Sigmoid colon (tissue), 6 donors: ENCODE measurements at regions not wholly inside any gene's neighbourhood (a gene's known extent, or its start where the extent isn't known, plus 50 kb on each side); places are given as distances from the start of the nearest gene placed in this dataset.

Source experiments
- DNase-seq: peaks from one replicate; pipeline ENCODE4 v3.0.0-alpha.2; 2019
- H3K27ac ChIP-seq, 4 donors: fragments of 200-600 bp; sonication (generic); one replicate each; pipeline ENCODE4 v1.5.1; 2016 to 2019; ENCODE audit warnings: mild to moderate bottlenecking in 1 of 4
- H3K27me3 ChIP-seq, 3 donors: fragments of 200-600 bp; sonication (generic); one replicate each; pipeline ENCODE4 v1.5.1; 2019; ENCODE audit warnings: mild to moderate bottlenecking in 1 of 3
- H3K36me3 ChIP-seq, 4 donors: fragments of 200-600 bp; sonication (generic); one replicate each; pipeline ENCODE4 v1.5.1; 2016 to 2019
- H3K4me1 ChIP-seq, 4 donors: fragments of 200-600 bp; sonication (generic); one replicate each; pipeline ENCODE4 v1.5.1; 2017 to 2019
- H3K4me3 ChIP-seq, 4 donors: fragments of 200-600 bp; sonication (generic); one replicate each; pipeline ENCODE4 v1.5.1; 2017 to 2019; ENCODE audit warnings: mild to moderate bottlenecking in 2 of 4, moderate library complexity in 1 of 4
- H3K9me3 ChIP-seq, 4 donors: fragments of 200-600 bp in 3 of 4; sonication (generic) in 3 of 4; one replicate each; pipeline versions ENCODE4 v1.5.1 to v1.6.1; 2013 to 2019
- CTCF ChIP-seq, 4 experiments: fragments of 450-650 bp in 3 of 4; fragments of 200-600 bp in 1 of 4; IDR thresholded peaks; one replicate each; pipeline ENCODE4 v1.5.1; 2016 to 2019; ENCODE audit warnings: antibody characterized with exemption in 4 of 4, mild to moderate bottlenecking in 3 of 4, moderate library complexity in 2 of 4
- EP300 ChIP-seq, 4 donors: sonication (generic); formaldehyde crosslinking; IDR thresholded peaks; one replicate each; pipeline ENCODE4 v1.6.1; 2017; ENCODE audit warnings: antibody characterized with exemption in 4 of 4
- POLR2A ChIP-seq, 2 donors: fragments of 450-650 bp; IDR thresholded peaks; one replicate each; pipeline ENCODE4 v1.6.1; 2016; ENCODE audit warnings: antibody characterized with exemption in 2 of 2, mild to moderate bottlenecking in 2 of 2, moderate library complexity in 2 of 2
- POLR2AphosphoS5 ChIP-seq, 4 donors: sonication (generic); formaldehyde crosslinking; IDR thresholded peaks; one replicate each; pipeline ENCODE4 v1.6.1; 2017; ENCODE audit warnings: antibody characterized with exemption in 4 of 4
- WGBS, 2 donors: extraction: QIAGEN DNeasy Blood & Tissue Kit; methylation state at CpG; one replicate each; pipeline ENCODE4 v1.1.7; 2013; 5-methylcytosine and 5-hydroxymethylcytosine counted together
- intact Hi-C: fragments of 100-400 bp; cut with DNase I; formaldehyde crosslinking; loops from one replicate; pipeline ENCODE4 v1.15.1; 2023
- small RNA-seq, 3 donors: library from RNA; depleted of rRNA; stranded (forward); fragments of <200 nt; gene quantifications; one replicate each; pipeline ENCODE3, GENCODE V24; 2016
- donor health status: healthy with polysubstance abuse.
- donor health status: healthy.

- no peaks in the 10 kb centered on the region for H3K27me3 ChIP-seq
- 76 to 79% methylated on average over 9 of the region's 9 CpGs for WGBS, 2 donors
- H3K36me3 ChIP-seq, result no peaks in the 10 kb centered on the region
- H3K9me3 ChIP-seq, result no peaks in the 10 kb centered on the region
- H3K4me3 ChIP-seq, result no peak overlapping the region
- intact Hi-C loops, result no loop called here
- DNase-seq, result no peak
- H3K27ac ChIP-seq, result no peak overlapping the region
- H3K4me1 ChIP-seq, result no peaks in the 10 kb centered on the region
- no peak for TF ChIP-seq POLR2A (IDR thresholded peaks at IDR 0.05)
- no peak for TF ChIP-seq EP300 (IDR thresholded peaks at IDR 0.05)
- TF ChIP-seq POLR2AphosphoS5 (IDR thresholded peaks at IDR 0.05), result no peak
- TF ChIP-seq CTCF (IDR thresholded peaks at IDR 0.05), result no peak
Measured at GRCh38 chr4:14934704-14935390, 67.4 kb upstream of the CPEB2 start.

- H3K4me3 ChIP-seq, result no peak overlapping the region
- intact Hi-C loops, result no loop called here
- no peak for DNase-seq
- TF ChIP-seq POLR2AphosphoS5 (IDR thresholded peaks at IDR 0.05), result no peak
- no peak for TF ChIP-seq EP300 (IDR thresholded peaks at IDR 0.05)
- TF ChIP-seq POLR2A (IDR thresholded peaks at IDR 0.05), result no peak
- TF ChIP-seq CTCF (IDR thresholded peaks at IDR 0.05), result no peak
- H3K27ac ChIP-seq, result no peak overlapping the region
- no peaks in the 10 kb centered on the region for H3K36me3 ChIP-seq
- 84 to 90% methylated on average over 7 of the region's 7 CpGs for WGBS, 2 donors
- H3K4me1 ChIP-seq, result no peaks in the 10 kb centered on the region
- H3K27me3 ChIP-seq, result no peaks in the 10 kb centered on the region
- no peaks in the 10 kb centered on the region for H3K9me3 ChIP-seq
Measured at GRCh38 chr4:14943749-14944148, 58.5 kb upstream of the CPEB2 start.

GRCh38 chr4:14952352-14952751, 49.9 kb upstream of the CPEB2 start:
- H3K27ac ChIP-seq, result no peak overlapping the region
- no peaks in the 10 kb centered on the region for H3K36me3 ChIP-seq
- no peak for TF ChIP-seq EP300 (IDR thresholded peaks at IDR 0.05)
- no peak for TF ChIP-seq CTCF (IDR thresholded peaks at IDR 0.05)
- TF ChIP-seq POLR2AphosphoS5 (IDR thresholded peaks at IDR 0.05), result no peak
- TF ChIP-seq POLR2A (IDR thresholded peaks at IDR 0.05), result no peak
- intact Hi-C loops, result no loop called here
- H3K9me3 ChIP-seq, result no peaks in the 10 kb centered on the region
- H3K27me3 ChIP-seq, result no peaks in the 10 kb centered on the region
- H3K4me1 ChIP-seq, result no peaks in the 10 kb centered on the region
- no peak overlapping the region for H3K4me3 ChIP-seq
- no peak for DNase-seq

Small RNA genes in the stretch of these regions (small RNA-seq; reads per million reads assigned to genes)
- 0 reads per million in 3 donors for gene RF00092
